HG03135 (cell line): ENCODE measurements at regions not wholly inside any gene's neighbourhood (a gene's known extent, or its start where the extent isn't known, plus 50 kb on each side); places are given as distances from the start of the nearest gene placed in this dataset.
"Not testable (repeated sequence)": the region's sequence is repeated elsewhere in the genome, so short reads cannot be mapped to it uniquely, and the experiment has no call there.

Source experiments
- ATAC-seq: cut with Tn5 transposase; IDR thresholded peaks from one replicate; pipeline ENCODE4 v1.9.1; 2021; ENCODE audit warnings: mild to moderate bottlenecking, moderate library complexity; ENCODE audit not compliant: unreplicated experiment

DNA sequence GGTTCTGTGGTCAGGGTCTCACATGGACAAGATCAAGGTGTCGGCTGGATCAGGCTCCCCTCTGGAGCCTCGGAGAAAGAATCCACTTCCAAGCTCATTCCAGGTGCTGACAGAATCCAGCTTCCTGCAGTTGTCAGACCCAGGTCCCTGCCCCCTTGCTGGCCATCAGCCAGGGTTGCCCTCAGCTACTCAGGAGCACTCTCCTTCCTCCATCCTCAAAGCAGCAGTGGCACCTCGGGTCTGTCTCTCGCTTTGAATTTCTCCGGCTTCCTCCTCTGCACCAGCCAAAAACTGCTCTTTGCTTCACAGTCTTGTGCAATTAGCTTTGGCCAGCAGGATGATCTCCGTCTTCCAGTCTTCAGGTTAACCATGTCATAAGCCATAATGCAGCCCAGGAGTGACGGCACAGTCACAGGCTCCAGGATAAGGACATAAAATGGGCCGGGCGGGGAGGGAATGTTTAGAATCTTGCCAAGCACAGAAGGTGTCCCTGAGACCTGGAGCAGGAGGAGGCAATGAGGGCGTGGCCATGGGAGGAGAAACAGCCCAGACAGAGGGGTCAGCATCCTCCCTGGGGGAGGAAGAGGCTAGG, 79.4 kb upstream of the SLC25A33 start:
- ATAC-seq, result no peak

- ATAC-seq, result no peak
Observed at GRCh38 chr1:9465640-9466039, 73.6 kb upstream of the SLC25A33 start.

GRCh38 chr1:9466780-9467758, 72.2 kb upstream of the SLC25A33 start:
- no peak for ATAC-seq

- not testable (repeated sequence) for ATAC-seq
Observed at GRCh38 chr1:9469882-9470281, 69.4 kb upstream of the SLC25A33 start.

GRCh38 chr1:9471679-9472078, 67.6 kb upstream of the SLC25A33 start:
- ATAC-seq, result no peak

DNA sequence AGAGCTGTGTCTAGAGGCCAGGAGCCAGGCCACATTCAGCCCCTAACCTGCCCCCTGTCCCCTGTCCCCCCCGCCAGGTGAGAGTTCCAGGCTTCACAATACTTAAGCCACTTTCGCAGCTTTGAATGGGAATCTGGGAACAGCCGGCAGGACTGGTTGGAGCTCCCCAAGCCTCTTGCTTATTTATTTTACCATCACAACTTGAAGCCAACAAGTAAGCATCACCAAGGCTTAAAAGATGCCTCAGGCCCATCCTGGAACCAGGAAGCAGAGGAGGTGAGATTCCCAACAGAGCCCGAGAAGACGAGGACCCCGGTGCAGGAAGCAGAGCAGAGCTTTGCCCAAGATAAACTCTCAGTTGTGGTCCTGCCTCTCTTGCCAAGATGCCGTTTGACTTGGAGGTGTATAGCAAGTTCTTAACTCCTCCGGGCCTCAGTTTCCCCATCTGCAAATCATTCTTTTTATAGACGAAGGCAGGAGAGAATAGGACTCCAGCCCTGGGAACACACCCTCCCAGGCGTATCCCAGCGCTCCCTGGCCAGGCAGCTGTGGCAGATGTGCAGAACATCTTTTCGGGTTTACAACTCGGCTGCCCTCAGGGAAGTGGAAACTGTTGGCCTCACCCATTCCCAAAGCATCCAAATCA, 66.8 kb upstream of the SLC25A33 start:
- no peak for ATAC-seq

- no peak for ATAC-seq
Observed at GRCh38 chr1:9473032-9473807, 66.0 kb upstream of the SLC25A33 start.

GRCh38 chr1:9475061-9475627, 64.1 kb upstream of the SLC25A33 start:
- no peak for ATAC-seq

DNA sequence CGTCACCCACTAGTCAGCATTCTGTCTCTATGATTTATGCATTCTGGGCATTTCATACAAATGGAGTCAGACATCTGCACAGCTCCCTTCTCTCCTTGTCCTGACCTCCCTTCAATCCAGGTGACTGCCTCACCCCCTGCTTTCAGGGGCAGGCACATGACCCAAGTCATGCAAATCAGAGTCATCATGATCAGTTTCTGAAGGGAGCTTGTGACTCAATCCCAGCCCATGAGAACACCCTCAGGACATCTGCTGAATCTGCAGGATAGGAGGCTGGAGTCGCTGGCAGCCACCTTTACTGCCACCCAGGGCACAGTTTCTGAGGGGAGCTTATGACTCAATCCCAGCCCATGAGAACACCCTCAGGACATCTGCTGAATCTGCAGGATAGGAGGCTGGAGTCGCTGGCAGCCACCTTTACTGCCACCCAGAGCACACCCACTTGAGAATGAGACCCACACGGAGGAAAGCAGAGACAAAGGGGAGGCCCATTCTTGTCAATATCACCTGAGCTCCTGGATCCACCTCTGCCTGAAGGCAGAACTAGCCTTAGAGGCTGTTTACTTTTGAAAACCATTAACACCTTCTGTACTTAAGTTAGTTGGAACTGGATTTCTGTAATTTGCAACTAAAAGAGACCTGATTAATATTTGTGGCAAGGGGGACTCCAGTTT, 62.3 kb upstream of the SLC25A33 start:
- no peak for ATAC-seq

DNA sequence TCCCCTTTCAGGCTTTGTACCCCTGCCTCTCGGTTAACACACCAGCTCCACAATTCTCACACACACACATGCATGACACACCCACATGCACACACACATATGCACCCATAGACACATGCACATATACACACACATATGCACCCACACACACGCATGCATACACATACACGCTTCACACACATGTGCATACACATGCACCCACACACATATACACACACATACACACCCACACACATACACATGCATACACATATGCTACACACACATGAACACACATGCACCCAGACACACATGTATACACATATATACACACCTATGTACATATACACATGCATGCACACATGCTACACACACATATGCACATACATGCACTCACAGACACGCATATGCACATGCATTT, 61.7 kb upstream of the SLC25A33 start:
- ATAC-seq, result no peak

DNA sequence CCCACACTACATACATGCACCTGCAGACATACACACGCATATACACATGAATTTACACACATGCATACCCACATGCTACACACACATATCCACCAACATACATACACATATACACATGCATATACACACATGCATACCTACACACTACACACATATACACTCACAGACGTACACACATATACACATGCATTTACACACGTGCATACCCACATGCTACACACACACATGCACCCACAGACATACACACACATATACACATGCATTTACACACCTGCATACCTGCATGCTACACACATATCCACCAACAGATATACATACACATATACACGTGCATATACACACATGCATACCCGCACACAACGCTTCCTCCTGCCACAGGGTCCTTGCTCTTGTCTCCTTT, 61.2 kb upstream of the SLC25A33 start:
- ATAC-seq, result no peak

GRCh38 chr1:9481048-9481447, 58.2 kb upstream of the SLC25A33 start:
- ATAC-seq, result no peak

DNA sequence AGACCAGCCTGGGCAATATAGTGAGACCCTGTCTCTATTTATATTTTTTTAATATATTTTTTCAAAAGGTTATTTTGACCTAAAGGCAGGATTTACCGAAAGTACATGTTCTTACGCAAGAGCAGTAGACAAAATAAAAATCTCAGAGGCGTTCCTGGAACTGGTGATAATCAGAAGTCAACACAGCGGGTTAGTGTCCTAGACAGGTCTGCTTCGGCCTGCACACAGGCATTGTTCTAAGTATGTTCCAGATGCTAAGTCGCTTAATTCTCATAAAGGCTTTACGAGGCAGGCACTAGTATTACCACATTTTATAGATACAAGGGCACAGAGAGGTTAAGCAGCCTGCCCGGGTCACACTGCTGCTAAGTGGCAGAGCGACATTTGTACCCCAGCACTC, 56.9 kb upstream of the SLC25A33 start:
- ATAC-seq, result no peak

- ATAC-seq, result no peak
Observed at GRCh38 chr1:9482816-9483572, 56.3 kb upstream of the SLC25A33 start.

- ATAC-seq, result no peak
Observed at GRCh38 chr1:9486466-9487140, 52.7 kb upstream of the SLC25A33 start.
